K562 (cell line): ENCODE measurements at regions not wholly inside any gene's neighbourhood (a gene's known extent, or its start where the extent isn't known, plus 50 kb on each side); places are given as distances from the start of the nearest gene placed in this dataset.

ENCODE experiments used
- FIP1L1 ChIP-seq: fragments of 200-400 bp; formaldehyde crosslinking; IDR thresholded peaks from 2 replicates; pipeline ENCODE4 v1.6.1; 2018; ENCODE audit warnings: mild to moderate bottlenecking, low read depth, low read length; ENCODE audit not compliant: poor library complexity, severe bottlenecking
- FOSL1 ChIP-seq: fragments of 200-800 bp; sonication (Bioruptor generic); conservative IDR thresholded peaks from 2 replicates; pipeline ENCODE4 v1.6.1; 2016; ENCODE audit warnings: missing genetic modification characterization, missing compliant biosample characterization
- FOXO4 ChIP-seq: fragments of 450-650 bp; formaldehyde crosslinking; IDR thresholded peaks from 2 replicates; pipeline ENCODE4 v1.4.0; 2020; ENCODE audit warnings: mild to moderate bottlenecking, moderate library complexity
- HBP1 ChIP-seq: fragments of 450-650 bp; formaldehyde crosslinking; IDR thresholded peaks from 2 replicates; pipeline ENCODE4 v1.4.0; 2022; ENCODE audit warnings: missing genetic modification characterization
- HOMEZ ChIP-seq: fragments of 250-450 bp; sonication (Bioruptor Pico); IDR thresholded peaks from 2 replicates; pipeline ENCODE4 v1.4.0; 2020; ENCODE audit warnings: mild to moderate bottlenecking, moderate library complexity
- MIER1 ChIP-seq: fragments of 450-650 bp; IDR thresholded peaks from 2 replicates; pipeline ENCODE4 v1.6.1; 2016; ENCODE audit warnings: antibody characterized with exemption, mild to moderate bottlenecking, low read depth
- NR1H2 ChIP-seq: sonication (generic); formaldehyde crosslinking; IDR thresholded peaks from 2 replicates; pipeline ENCODE4 v1.4.0; 2020; ENCODE audit warnings: mild to moderate bottlenecking, missing genetic modification reagents
- RAD51 ChIP-seq: fragments of 450-650 bp; IDR thresholded peaks from 2 replicates; pipeline ENCODE4 v1.7.1; 2016; ENCODE audit warnings: low read depth, mild to moderate bottlenecking, borderline replicate concordance
- SMAD4 ChIP-seq: fragments of 250-450 bp; sonication (Bioruptor Pico); conservative IDR thresholded peaks from 2 replicates; pipeline ENCODE4 v1.8.0; 2021; ENCODE audit warnings: inconsistent platforms, mild to moderate bottlenecking, moderate library complexity
- SUPT5H ChIP-seq: fragments of 450-650 bp; IDR thresholded peaks from 2 replicates; pipeline ENCODE4 v1.6.1; 2016
- ZNF12 ChIP-seq: sonication (generic); formaldehyde crosslinking; IDR thresholded peaks from 2 replicates; pipeline ENCODE4 v1.4.0; 2020; ENCODE audit warnings: mild to moderate bottlenecking, missing genetic modification reagents
- ZNF511 ChIP-seq: sonication (generic); formaldehyde crosslinking; IDR thresholded peaks from 2 replicates; pipeline ENCODE4 v1.8.0; 2022; ENCODE audit warnings: mild to moderate bottlenecking, missing genetic modification reagents
- ZNF589 ChIP-seq: fragments of 200-800 bp; sonication (Bioruptor generic); IDR thresholded peaks from 2 replicates; pipeline ENCODE4 v1.6.1; 2016; ENCODE audit warnings: low read depth, missing genetic modification characterization, missing compliant biosample characterization
- ZNF644 ChIP-seq: fragments of 200-800 bp; sonication (Bioruptor generic); IDR thresholded peaks from 2 replicates; pipeline ENCODE4 v1.6.1; 2016; ENCODE audit warnings: low read depth, missing genetic modification characterization, missing compliant biosample characterization
- ZNF764 ChIP-seq: fragments of 250-450 bp; sonication (Bioruptor Pico); IDR thresholded peaks from 2 replicates; pipeline ENCODE4 v1.4.0; 2020; ENCODE audit warnings: low read depth, mild to moderate bottlenecking, moderate library complexity
- ZNF785 ChIP-seq: fragments of 250-450 bp; sonication (Bioruptor Pico); IDR thresholded peaks from 2 replicates; pipeline ENCODE4 v1.4.0; 2020; ENCODE audit warnings: mild to moderate bottlenecking
- ZNF830 ChIP-seq: fragments of 250-450 bp; sonication (Bioruptor Pico); IDR thresholded peaks from 2 replicates; pipeline ENCODE4 v1.5.0; 2021; ENCODE audit warnings: mild to moderate bottlenecking
- TF ChIP-seq, protein P1 (sequence below): IDR thresholded peaks from 2 replicates; pipeline ENCODE4 v1.6.1; 2012; ENCODE audit warnings: low read depth, low read length, improper control_type of control experiment, borderline replicate concordance

DNA sequence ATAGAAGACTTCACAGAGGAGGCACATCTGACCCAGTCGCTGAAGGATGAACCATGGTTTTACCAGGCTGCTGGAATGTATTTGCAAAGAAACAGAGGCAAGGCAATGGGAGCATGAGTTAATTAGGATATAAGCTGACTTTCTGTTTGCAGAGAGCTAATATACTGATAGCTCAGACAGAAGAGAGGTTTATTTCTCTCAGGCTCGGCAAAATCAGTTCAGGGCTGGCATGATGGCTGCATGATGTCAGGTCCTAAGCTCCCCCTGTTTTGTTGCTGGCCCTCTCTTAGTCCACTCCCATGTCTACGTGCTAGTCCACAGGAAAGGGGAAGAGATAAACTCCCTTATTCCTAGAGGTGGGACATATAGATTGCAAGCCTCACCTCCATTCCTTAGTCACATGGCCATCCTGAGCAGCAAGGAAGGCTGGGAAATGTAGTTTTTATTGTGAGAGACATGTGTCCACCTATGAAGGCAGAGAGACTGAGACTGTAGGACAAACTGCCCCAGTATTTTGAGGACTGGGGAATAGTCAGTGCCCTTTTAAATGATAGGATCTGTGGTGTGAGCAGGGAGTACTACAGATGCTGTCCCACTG, 224.5 kb downstream of the VRK1 start (continued):
- TF ChIP-seq FOSL1 (tag) (no peak), ZNF785 (CRISPR knock-in tag) (no peak), HOMEZ (CRISPR knock-in tag) (no peak), ZNF511 (no peak), FOXO4 (CRISPR knock-in tag) (no peak), ZNF764 (CRISPR knock-in tag) (no peak), ZNF12 (CRISPR knock-in tag) (no peak), SMAD4 (CRISPR knock-in tag) (no peak), ZNF830 (CRISPR knock-in tag) (no peak), SUPT5H (no peak), ZNF589 (CRISPR knock-in tag) (no peak), HBP1 (CRISPR knock-in tag) (no peak), NR1H2 (CRISPR knock-in tag) (no peak), FIP1L1 (no peak), RAD51 (peak; percentile 84), MIER1 (no peak), ZNF644 (tag) (no peak)
- TF ChIP-seq, protein P1, sequence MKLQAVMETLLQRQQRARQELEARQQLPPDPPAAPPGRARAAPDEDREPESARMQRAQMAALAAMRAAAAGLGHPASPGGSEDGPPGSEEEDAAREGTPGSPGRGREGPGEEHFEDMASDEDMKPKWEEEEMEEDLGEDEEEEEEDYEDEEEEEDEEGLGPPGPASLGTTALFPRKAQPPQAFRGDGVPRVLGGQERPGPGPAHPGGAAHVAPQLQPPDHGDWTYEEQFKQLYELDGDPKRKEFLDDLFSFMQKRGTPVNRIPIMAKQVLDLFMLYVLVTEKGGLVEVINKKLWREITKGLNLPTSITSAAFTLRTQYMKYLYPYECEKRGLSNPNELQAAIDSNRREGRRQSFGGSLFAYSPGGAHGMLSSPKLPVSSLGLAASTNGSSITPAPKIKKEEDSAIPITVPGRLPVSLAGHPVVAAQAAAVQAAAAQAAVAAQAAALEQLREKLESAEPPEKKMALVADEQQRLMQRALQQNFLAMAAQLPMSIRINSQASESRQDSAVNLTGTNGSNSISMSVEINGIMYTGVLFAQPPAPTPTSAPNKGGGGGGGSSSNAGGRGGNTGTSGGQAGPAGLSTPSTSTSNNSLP = no peak
